ENCODE measurements at regions not wholly inside any gene's neighbourhood (a gene's known extent, or its start where the extent isn't known, plus 50 kb on each side); places are given as distances from the start of the nearest gene placed in this dataset.
"Not testable (repeated sequence)": the region's sequence is repeated elsewhere in the genome, so short reads cannot be mapped to it uniquely, and the experiment has no call there.

DNA sequence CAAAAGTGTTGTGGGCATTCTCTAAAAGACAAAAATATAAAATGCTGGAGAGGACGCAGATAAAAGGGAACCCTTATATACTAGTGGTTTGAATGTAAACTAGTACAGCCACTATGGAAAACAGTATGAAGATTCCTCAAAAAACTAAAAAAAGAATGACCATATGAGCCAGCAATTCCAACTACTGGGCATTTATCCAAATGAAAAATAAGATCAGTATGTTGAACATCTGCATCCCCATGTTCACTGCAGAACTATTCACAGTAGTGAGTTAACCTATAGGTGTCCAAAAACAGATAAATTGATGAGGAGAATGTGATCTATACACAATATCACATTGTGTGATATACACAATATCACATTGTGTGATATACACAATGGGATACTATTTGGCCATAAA, 1615.3 kb downstream of the PCDH18 start:
- Histone ChIP-seq H4K8ac (ENCODE audit: low read length) (no peak overlapping the region), H2AK5ac (ENCODE audit: low read length, severe bottlenecking) (no peak overlapping the region), H3K9me3 (ENCODE audit: control insufficient read depth, low read length) (no peaks in the 10 kb centered on the region), H4K91ac (ENCODE audit: low read length) (no peak overlapping the region), H2BK12ac (ENCODE audit: low read length in 2 of 2) (no peak overlapping the region), H3K23ac (ENCODE audit: low read length in 2 of 2) (no peak overlapping the region), H3K4me3 (ENCODE audit: insufficient read depth in 1 of 2, low read depth in 1 of 2, low read length in 2 of 2) (no peak overlapping the region), H2BK15ac (ENCODE audit: low read depth, poor library complexity, severe bottlenecking) (no peak overlapping the region), H2BK5ac (ENCODE audit: low read depth, low read length, poor library complexity, severe bottlenecking) (no peak overlapping the region), H3K79me1 (replicated peaks; ENCODE audit: low read length, poor library complexity, severe bottlenecking) (no peaks in the 10 kb centered on the region), H3K18ac (ENCODE audit: low read depth in 1 of 2, low read length in 2 of 2) (no peak overlapping the region), H3K9ac (ENCODE audit: low read length) (no peak overlapping the region), H3K27ac (ENCODE audit: low read length, poor library complexity, severe bottlenecking) (no peak overlapping the region), H2AFZ (ENCODE audit: low read depth, low read length) (no peak overlapping the region), H3K4me2 (ENCODE audit: low read length, poor library complexity, severe bottlenecking) (no peak overlapping the region), H3K36me3 (ENCODE audit: control insufficient read depth in 1 of 2, insufficient read depth in 2 of 2, low read depth in 1 of 2, low read length in 2 of 2) (no peaks in the 10 kb centered on the region), H3K4ac (ENCODE audit: low read depth in 1 of 2, low read length in 2 of 2) (no peak overlapping the region), H3K4me1 (ENCODE audit: control insufficient read depth, insufficient read depth, low read depth, low read length) (peaks cover 2% of the 10 kb centered on the region), H3K27me3 (ENCODE audit: control insufficient read depth in 1 of 2, insufficient read depth in 1 of 2, low read length in 2 of 2) (no peaks in the 10 kb centered on the region), H3K14ac (ENCODE audit: low read length in 2 of 2) (no peak overlapping the region), H2BK120ac (ENCODE audit: low read depth, low read length) (no peak overlapping the region)
- no CpG with 5 or more reads among the region's 1 CpG for WGBS
- DNase-seq, result no peak

DNA sequence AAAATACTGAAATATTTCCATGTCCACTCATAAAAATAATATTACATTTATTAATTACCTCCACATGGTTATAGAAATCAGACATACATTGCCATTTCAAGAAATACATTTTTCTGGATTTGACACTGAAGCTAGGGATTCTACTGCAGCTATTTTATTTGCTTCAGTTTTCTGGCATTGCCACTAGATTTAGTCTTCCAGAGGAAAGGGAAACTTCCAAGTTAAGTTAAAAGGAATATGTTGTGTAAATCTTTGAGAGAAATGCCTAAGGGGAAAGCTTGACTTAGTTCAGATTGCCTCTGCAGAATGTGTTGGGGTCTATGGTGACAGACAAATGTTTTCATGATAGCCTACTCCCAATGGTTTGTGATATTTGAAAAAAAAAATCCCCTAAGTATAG, 1631.3 kb downstream of the PCDH18 start:
- no peak overlapping the region for H2AFZ ChIP-seq (ENCODE audit: low read depth, low read length)
- no peak overlapping the region for H2BK15ac ChIP-seq (ENCODE audit: low read depth, poor library complexity, severe bottlenecking)
- no peak overlapping the region for H3K23ac ChIP-seq (ENCODE audit: low read length in 2 of 2)
- H3K27me3 ChIP-seq (ENCODE audit: control insufficient read depth in 1 of 2, insufficient read depth in 1 of 2, low read length in 2 of 2), result no peaks in the 10 kb centered on the region
- H2BK12ac ChIP-seq (ENCODE audit: low read length in 2 of 2), result no peak overlapping the region
- H3K4me2 ChIP-seq (ENCODE audit: low read length, poor library complexity, severe bottlenecking), result no peak overlapping the region
- H3K9ac ChIP-seq (ENCODE audit: low read length), result no peak overlapping the region
- no peaks in the 10 kb centered on the region for H3K36me3 ChIP-seq (ENCODE audit: control insufficient read depth in 1 of 2, insufficient read depth in 2 of 2, low read depth in 1 of 2, low read length in 2 of 2)
- no peak overlapping the region for H2BK5ac ChIP-seq (ENCODE audit: low read depth, low read length, poor library complexity, severe bottlenecking)
- no peak overlapping the region for H2AK5ac ChIP-seq (ENCODE audit: low read length, severe bottlenecking)
- no peaks in the 10 kb centered on the region for H3K4me1 ChIP-seq (ENCODE audit: control insufficient read depth, insufficient read depth, low read depth, low read length)
- no peak overlapping the region for H4K8ac ChIP-seq (ENCODE audit: low read length)
- no peak overlapping the region for H3K14ac ChIP-seq (ENCODE audit: low read length in 2 of 2)
- H3K4me3 ChIP-seq (ENCODE audit: insufficient read depth in 1 of 2, low read depth in 1 of 2, low read length in 2 of 2), result no peak overlapping the region
- H3K4ac ChIP-seq (ENCODE audit: low read depth in 1 of 2, low read length in 2 of 2), result no peak overlapping the region
- peaks cover 7% of the 10 kb centered on the region for H3K9me3 ChIP-seq (ENCODE audit: control insufficient read depth, low read length)
- no peak overlapping the region for H3K18ac ChIP-seq (ENCODE audit: low read depth in 1 of 2, low read length in 2 of 2)
- H4K91ac ChIP-seq (ENCODE audit: low read length), result no peak overlapping the region
- H2BK120ac ChIP-seq (ENCODE audit: low read depth, low read length), result no peak overlapping the region
- no peak overlapping the region for H3K27ac ChIP-seq (ENCODE audit: low read length, poor library complexity, severe bottlenecking)
- H3K79me1 ChIP-seq (replicated peaks; ENCODE audit: low read length, poor library complexity, severe bottlenecking), result no peaks in the 10 kb centered on the region
- no peak for DNase-seq

DNA sequence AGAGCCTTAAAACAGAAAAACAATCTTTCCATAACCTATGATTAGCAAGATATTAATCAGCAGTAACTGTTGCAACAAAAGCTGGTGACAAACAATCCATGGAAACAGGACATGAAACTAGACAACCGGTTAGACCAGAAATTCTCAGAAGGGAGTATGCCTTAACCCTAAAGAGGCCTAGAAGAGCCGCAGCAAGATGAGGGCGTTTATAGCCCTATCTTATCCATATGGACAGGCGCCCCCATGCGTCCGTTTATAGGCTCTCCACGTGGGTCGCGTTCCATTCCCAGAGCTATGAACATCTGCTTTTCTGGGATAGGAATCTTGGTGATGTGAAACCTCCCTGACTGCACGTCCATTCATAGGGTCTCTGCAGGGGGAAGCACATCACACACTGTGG, 1662.7 kb upstream of the PABPC4L start:
- not testable (repeated sequence) for H2BK5ac ChIP-seq (ENCODE audit: low read depth, low read length, poor library complexity, severe bottlenecking); H3K79me1 ChIP-seq (replicated peaks; ENCODE audit: low read length, poor library complexity, severe bottlenecking); H2AFZ ChIP-seq (ENCODE audit: low read depth, low read length); H3K9ac ChIP-seq (ENCODE audit: low read length); H3K4ac ChIP-seq (ENCODE audit: low read depth in 1 of 2, low read length in 2 of 2); H3K23ac ChIP-seq (ENCODE audit: low read length in 2 of 2); H4K91ac ChIP-seq (ENCODE audit: low read length); H3K9me3 ChIP-seq (ENCODE audit: control insufficient read depth, low read length); H3K4me2 ChIP-seq (ENCODE audit: low read length, poor library complexity, severe bottlenecking); H3K27me3 ChIP-seq (ENCODE audit: control insufficient read depth in 1 of 2, insufficient read depth in 1 of 2, low read length in 2 of 2); H3K4me3 ChIP-seq (ENCODE audit: insufficient read depth in 1 of 2, low read depth in 1 of 2, low read length in 2 of 2); H3K18ac ChIP-seq (ENCODE audit: low read depth in 1 of 2, low read length in 2 of 2); H3K27ac ChIP-seq (ENCODE audit: low read length, poor library complexity, severe bottlenecking); H2BK12ac ChIP-seq (ENCODE audit: low read length in 2 of 2); H3K36me3 ChIP-seq (ENCODE audit: control insufficient read depth in 1 of 2, insufficient read depth in 2 of 2, low read depth in 1 of 2, low read length in 2 of 2); H3K14ac ChIP-seq (ENCODE audit: low read length in 2 of 2); H2AK5ac ChIP-seq (ENCODE audit: low read length, severe bottlenecking); H3K4me1 ChIP-seq (ENCODE audit: control insufficient read depth, insufficient read depth, low read depth, low read length); H2BK120ac ChIP-seq (ENCODE audit: low read depth, low read length); H2BK15ac ChIP-seq (ENCODE audit: low read depth, poor library complexity, severe bottlenecking); DNase-seq; H4K8ac ChIP-seq (ENCODE audit: low read length)
- WGBS, result 20% methylated on average over 10 of the region's 10 CpGs

DNA sequence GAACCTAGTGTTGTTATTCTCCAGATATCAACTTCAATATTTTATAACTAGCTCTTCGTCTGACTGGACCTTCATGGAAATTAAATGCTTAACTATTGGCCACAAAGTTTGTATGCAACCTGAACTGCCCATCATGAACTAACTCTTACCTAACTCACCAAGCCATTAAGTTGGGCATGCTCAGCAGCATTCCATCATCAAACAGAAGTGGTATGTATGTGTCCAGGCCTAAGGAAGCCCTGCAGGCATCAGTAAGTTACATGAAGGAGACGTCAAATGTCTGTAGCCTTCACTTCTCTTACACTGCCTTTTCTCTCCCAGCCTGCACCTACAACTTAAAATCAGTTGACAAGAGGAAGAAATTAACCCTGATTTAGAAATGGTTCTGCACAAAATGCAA, 1639.2 kb upstream of the PABPC4L start:
- Histone ChIP-seq H3K27me3 (ENCODE audit: control insufficient read depth in 1 of 2, insufficient read depth in 1 of 2, low read length in 2 of 2) (no peaks in the 10 kb centered on the region), H3K9me3 (ENCODE audit: control insufficient read depth, low read length) (no peaks in the 10 kb centered on the region), H2BK12ac (ENCODE audit: low read length in 2 of 2) (no peak overlapping the region), H4K91ac (ENCODE audit: low read length) (no peak overlapping the region), H3K4me1 (ENCODE audit: control insufficient read depth, insufficient read depth, low read depth, low read length) (no peaks in the 10 kb centered on the region), H2AK5ac (ENCODE audit: low read length, severe bottlenecking) (no peak overlapping the region), H2AFZ (ENCODE audit: low read depth, low read length) (no peak overlapping the region), H4K8ac (ENCODE audit: low read length) (no peak overlapping the region), H3K23ac (ENCODE audit: low read length in 2 of 2) (no peak overlapping the region), H3K4me3 (ENCODE audit: insufficient read depth in 1 of 2, low read depth in 1 of 2, low read length in 2 of 2) (no peak overlapping the region), H3K79me1 (replicated peaks; ENCODE audit: low read length, poor library complexity, severe bottlenecking) (no peaks in the 10 kb centered on the region), H2BK15ac (ENCODE audit: low read depth, poor library complexity, severe bottlenecking) (no peak overlapping the region), H3K4ac (ENCODE audit: low read depth in 1 of 2, low read length in 2 of 2) (no peak overlapping the region), H3K4me2 (ENCODE audit: low read length, poor library complexity, severe bottlenecking) (no peak overlapping the region), H3K18ac (ENCODE audit: low read depth in 1 of 2, low read length in 2 of 2) (no peak overlapping the region), H3K9ac (ENCODE audit: low read length) (no peak overlapping the region), H2BK5ac (ENCODE audit: low read depth, low read length, poor library complexity, severe bottlenecking) (no peak overlapping the region), H3K27ac (ENCODE audit: low read length, poor library complexity, severe bottlenecking) (no peak overlapping the region), H3K14ac (ENCODE audit: low read length in 2 of 2) (no peak overlapping the region), H3K36me3 (ENCODE audit: control insufficient read depth in 1 of 2, insufficient read depth in 2 of 2, low read depth in 1 of 2, low read length in 2 of 2) (no peaks in the 10 kb centered on the region), H2BK120ac (ENCODE audit: low read depth, low read length) (no peak overlapping the region)
- DNase-seq, result no peak
- WGBS, result 92% methylated on average over 2 of the region's 2 CpGs
